Amygdala (tissue), 56 donors: ENCODE measurements at regions not wholly inside any gene's neighbourhood (a gene's known extent, or its start where the extent isn't known, plus 50 kb on each side); places are given as distances from the start of the nearest gene placed in this dataset.
"Not testable (repeated sequence)": the region's sequence is repeated elsewhere in the genome, so short reads cannot be mapped to it uniquely, and the experiment has no call there.

Experiments
- DNase-seq, 56 donors: peaks; one replicate each; lab custom pipeline; 2025; lab: John Stamatoyannopoulos, UW

GRCh38 chr1:173257805-173258204, 50.7 kb upstream of the TNFSF4 start:
- no peak for DNase-seq

GRCh38 chr1:173258479-173259264, 51.5 kb upstream of the TNFSF4 start:
- DNase-seq = no peak

GRCh38 chr1:173260329-173260728, 53.2 kb upstream of the TNFSF4 start:
- DNase-seq = not testable (repeated sequence)

- DNase-seq = no peak
These were observed 59.7 kb upstream of the TNFSF4 start for GRCh38 chr1:173266841-173267240.

GRCh38 chr1:173267453-173267945, 60.4 kb upstream of the TNFSF4 start:
- DNase-seq = no peak

- no peak for DNase-seq
These were observed 61.1 kb upstream of the TNFSF4 start for GRCh38 chr1:173268261-173268660.

- DNase-seq = no peak
These were observed 61.7 kb upstream of the TNFSF4 start for GRCh38 chr1:173268786-173269277.

GRCh38 chr1:173269490-173270230, 62.5 kb upstream of the TNFSF4 start:
- no peak for DNase-seq

GRCh38 chr1:173270243-173270642, 63.1 kb upstream of the TNFSF4 start:
- no peak for DNase-seq

GRCh38 chr1:173271021-173271420, 63.9 kb upstream of the TNFSF4 start:
- DNase-seq = not testable (repeated sequence)

GRCh38 chr1:173275496-173275895, 68.4 kb upstream of the TNFSF4 start:
- DNase-seq = no peak

GRCh38 chr1:173276922-173277800, 70.0 kb upstream of the TNFSF4 start:
- no peak for DNase-seq

- no peak for DNase-seq
These were observed 73.9 kb upstream of the TNFSF4 start for GRCh38 chr1:173280899-173281660.

- no peak for DNase-seq
These were observed 77.9 kb upstream of the TNFSF4 start for GRCh38 chr1:173285048-173285447.

- DNase-seq = no peak
These were observed 80.7 kb upstream of the TNFSF4 start for GRCh38 chr1:173287785-173288184.

GRCh38 chr1:173293756-173294155, 86.6 kb upstream of the TNFSF4 start:
- no peak for DNase-seq

GRCh38 chr1:173294843-173295242, 87.7 kb upstream of the TNFSF4 start:
- DNase-seq = no peak

GRCh38 chr1:173295391-173295790, 88.3 kb upstream of the TNFSF4 start:
- no peak for DNase-seq

GRCh38 chr1:173295995-173296394, 88.9 kb upstream of the TNFSF4 start:
- DNase-seq = no peak
